Activated CD4-positive, alpha-beta T cell treated with anti-CD3 and anti-CD28 coated beads for 24 hours (primary cell): ENCODE measurements at regions not wholly inside any gene's neighbourhood (a gene's known extent, or its start where the extent isn't known, plus 50 kb on each side); places are given as distances from the start of the nearest gene placed in this dataset.
"Not testable (repeated sequence)": the region's sequence is repeated elsewhere in the genome, so short reads cannot be mapped to it uniquely, and the experiment has no call there.

Experiments
- DNase-seq, 2 donors: peaks; one replicate each; pipeline ENCODE4 v3.0.0-alpha.2; 2020; ENCODE audit warnings: low read depth in 2 of 2

DNA sequence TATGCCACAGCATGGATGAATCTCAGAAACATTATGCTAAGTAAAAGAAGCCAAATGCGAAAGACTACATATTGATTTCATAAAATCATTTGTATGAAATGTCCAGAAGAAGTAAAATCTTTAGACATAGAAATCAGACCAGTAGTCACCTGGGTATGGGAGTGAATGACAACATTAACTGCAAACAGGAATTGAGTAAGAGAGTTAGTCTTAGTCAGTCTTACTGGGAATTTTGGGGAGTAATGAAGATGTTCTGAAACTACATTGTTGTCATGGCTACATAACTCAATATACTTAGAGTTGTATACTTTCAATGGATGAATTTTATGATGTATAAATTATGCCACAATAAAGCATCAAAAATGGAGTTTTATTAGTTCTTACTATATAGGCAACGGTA, 107.8 kb upstream of the CHORDC1 start:
- DNase-seq = no peak

DNA sequence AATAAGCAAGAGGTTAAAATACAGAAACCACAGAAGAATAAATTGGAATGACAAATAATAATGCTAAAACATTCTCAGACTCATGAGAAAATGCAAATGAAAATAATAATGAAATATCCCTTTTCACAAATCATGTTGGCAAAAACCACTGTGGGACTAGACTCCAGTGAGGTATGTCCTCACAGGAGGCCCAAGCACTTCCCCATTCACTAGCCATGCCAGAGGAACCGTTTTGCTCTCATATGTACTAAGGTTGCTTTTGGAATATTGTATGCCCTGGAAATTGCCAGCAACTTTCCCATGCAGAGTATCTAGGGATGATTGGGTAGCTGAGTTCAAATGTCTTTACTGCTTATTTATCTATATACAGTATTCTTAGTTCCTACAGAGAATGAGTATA, 106.2 kb upstream of the CHORDC1 start:
- no peak for DNase-seq

DNA sequence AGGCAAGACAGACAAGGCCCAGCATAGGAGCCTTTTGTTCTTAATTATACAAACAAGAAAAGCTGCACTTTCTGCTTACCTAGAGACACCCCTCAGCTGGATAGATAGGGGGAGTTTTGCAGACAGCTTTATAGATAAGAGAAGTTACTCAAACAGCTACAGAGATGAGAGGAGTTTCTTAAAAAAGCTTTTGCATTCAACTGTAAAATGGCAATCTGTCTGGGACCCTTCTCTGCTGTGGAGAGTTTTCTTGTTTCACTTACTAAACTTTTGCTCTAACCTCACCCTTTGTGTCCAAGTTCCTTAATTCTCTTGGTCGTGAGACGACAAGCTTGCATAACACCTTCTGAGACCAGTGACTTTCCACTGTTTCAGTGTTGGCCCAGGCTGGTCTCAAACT, 103.8 kb upstream of the CHORDC1 start:
- DNase-seq = no peak

DNA sequence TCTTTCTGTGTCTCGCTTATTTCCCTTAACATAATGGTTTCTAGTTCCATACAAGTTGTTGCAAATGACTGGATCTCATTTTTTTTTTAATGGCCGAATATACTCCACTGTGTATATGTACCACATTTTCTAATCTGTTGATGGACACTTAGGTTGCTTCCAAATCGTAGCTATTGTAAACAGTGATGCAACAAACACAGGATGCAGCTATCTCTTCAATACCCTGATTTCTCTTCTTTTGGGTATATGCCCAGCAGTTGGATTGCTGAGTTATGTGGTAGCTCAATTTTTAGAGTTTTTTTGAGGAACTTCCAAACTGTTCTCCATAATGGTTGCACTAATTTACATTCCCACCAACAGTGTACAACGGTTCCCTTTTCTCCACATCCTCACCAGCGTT, 100.4 kb upstream of the CHORDC1 start:
- DNase-seq = no peak

DNA sequence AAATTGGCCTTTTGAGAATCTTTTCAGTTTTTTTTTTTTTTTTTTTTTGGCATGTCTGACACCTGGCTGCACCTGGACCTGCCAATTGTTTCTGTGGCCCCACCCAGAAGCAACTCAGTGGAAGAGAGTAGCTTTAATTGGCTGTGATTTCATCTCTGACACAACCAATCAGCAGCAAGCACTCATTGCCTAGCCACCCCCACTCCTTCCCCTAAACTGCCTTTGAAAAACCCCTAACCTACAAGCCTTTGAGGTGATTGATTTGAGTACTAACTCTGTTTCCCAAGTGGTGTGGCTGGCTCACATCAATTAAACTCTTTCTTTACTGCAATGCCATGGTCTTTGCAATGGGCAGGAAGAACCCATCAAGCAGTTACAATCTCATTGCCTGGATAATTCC, 98.2 kb upstream of the CHORDC1 start:
- DNase-seq = no peak

DNA sequence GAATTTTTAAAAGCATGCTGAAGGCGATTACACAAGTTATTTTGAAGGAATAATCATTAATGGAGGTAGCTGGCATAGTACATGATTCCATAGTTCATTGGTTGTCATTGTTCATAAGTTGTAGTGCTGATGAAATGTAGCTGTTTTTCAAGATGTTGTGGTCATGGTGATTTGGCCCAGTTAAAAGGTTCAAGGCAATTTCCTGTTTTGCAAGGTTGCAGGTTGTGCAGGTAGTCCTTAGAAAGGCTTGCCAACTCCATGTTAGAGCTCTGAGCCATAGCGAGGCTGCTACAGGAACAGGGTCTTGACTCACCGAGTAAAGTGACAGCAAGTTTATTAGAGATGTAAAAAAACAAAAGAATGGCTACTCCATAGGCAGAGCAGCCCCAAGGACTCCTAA, 95.8 kb upstream of the CHORDC1 start:
- no peak for DNase-seq

DNA sequence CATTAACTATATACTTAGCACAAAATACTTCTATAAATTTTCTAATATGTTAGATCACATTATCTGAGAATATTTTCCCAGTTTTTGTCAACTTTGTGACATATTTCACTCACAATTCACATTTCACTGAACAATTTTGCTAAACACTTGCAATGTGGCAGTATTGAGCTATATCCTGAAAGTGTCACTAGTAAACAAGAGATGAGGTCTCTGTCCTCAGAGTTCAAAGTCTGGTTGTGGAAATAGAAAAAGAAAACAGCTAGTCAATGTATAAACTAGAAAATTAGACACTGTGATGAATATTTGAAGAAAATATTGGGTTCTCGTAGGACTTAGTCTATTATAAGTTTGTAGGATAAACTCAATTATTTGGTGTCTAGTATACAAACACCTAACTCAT, 87.4 kb upstream of the CHORDC1 start:
- DNase-seq = no peak

DNA sequence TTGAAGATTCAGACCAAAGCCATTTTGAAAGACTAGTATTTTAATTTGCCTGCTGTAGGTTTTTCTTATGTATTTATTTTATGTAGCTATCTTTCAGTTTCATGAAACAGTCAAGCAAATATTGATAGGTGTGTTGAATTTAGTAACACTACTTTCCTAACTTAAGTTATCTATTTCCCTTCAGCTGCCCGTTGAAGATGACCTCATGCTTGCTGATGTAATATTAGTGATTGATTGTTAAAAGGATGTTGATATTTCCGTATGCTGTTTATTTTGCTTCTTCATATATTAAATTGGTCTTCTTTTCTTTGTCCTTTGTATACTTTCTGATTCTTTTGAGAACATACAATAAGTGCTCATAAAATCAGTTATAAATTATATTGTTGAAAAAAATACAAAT, 86.8 kb upstream of the CHORDC1 start:
- no peak for DNase-seq

DNA sequence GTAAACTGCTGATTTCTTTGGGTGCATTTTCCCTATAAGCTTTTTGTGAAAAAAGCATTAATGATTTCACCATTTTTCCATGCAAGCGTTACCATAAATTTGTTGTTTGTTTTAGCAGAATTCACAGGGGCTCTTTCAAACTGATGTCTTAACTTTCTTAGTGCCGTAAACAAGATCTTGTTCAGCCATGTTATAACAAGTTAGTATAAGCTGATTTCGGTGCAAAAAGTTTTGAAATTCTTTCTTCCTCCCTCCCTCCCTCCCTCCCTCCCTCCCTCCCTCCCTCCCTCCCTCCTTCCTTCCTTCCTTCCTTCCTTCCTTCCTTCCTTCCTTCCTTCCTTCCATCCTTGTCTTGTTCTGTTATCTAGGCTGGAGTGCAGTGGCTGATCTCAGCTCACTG, 71.7 kb upstream of the CHORDC1 start:
- DNase-seq = no peak

DNA sequence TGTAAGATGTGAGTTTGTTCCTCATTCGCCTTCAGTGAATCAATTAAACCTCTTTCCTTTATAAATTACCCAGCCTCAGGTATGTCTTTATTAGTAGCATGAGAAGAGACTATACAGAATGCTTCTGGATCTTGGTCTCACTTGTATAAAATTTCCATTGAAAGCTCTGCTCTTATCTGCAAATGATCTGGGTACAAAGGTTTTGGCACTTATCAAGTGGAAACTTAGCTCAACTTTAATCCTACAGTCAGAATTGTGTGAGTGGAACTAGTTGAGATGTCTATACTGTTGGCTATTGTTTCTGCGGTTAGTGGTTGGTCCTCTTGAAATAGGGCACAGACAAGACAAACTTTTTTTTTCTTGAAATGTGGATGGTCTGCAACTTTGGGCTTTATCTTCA, 71.2 kb upstream of the CHORDC1 start:
- DNase-seq = no peak

DNA sequence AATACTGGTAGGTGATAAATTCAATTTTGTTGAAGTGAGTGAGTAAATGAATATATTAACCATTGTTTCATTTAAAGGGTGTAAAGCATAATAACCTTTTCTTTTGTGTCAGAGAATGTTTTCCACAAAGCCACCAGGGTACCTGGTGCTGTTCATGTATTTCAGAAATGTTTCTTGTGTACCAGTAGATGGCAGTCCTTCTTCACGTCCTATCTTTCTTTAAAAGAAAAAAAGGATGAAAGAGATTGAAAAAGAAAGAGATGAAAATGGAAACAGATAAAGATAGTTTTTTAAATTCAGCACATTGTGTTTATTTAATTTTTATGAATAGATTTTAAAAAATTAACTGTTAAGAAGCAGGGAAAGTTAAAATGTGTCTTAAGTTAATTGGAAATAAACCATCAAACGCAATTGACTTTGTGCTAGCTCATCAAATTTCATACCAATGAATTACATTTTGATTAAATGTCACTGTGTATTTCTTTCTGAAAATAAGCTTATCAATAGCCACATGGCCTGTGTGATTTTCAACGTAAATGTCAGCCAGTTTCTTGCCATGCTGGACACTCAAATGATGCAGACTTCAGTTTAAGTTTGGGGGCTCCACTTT, 65.5 kb upstream of the CHORDC1 start:
- no peak for DNase-seq

DNA sequence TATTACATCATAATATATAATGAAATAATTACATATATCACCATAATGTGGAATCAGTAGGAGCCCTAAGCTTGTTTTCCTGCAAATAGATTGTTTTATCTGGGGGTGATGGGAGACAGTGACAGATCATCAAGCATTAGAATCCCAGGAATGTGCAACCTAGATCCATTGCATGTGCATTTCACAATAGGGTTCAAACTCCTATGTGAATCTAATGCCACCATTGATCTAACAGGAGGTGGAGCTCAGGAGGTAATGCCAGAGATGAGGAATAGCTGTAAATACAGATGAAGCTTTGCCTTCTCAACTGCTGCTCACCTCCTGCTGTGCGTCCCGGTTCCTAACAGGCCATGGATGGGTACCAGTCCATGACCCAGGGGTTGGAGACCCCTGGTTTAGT, 63.8 kb upstream of the CHORDC1 start:
- DNase-seq = no peak

DNA sequence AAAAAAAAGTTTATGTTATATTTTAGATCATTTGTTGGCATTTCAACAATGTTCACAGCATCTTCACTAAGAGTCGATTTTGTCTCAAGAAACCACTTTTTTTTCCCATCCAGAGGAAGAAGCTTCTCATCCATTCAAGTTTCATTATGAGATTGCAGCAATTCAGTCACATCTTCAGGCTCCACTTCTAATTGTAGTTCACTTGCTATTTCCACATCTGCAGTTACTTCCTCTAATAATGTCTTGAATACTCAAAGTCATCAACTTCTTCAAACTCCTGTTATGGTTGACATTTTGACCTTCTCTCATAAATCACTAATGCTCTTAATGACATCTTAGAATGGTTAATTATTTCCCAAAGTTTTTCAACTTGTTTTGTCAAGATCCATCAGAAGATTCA, 61.3 kb upstream of the CHORDC1 start:
- DNase-seq = no peak

DNA sequence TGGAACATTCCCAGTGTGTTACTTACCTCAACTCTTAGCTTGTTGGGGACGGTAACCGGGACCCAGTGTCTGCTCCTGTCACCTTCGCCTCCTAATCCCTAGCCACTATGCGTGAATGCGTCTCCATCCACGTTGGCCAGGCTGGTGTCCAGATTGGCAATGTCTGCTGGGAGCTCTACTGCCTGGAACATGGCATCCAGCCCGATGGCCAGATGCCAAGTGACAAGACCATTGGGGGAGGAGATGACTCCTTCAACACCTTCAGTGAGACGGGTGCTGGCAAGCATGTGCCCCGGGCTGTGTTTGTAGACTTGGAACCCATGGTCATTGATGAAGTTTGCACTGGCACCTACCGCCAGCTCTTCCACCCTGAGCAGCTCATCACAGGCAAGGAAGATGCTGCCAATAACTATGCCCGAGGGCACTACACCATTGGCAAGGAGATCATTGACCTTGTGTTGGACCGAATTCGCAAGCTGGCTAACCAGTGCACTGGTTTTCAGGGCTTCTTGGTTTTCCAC, 59.8 kb upstream of the CHORDC1 start:
- DNase-seq = not testable (repeated sequence)

DNA sequence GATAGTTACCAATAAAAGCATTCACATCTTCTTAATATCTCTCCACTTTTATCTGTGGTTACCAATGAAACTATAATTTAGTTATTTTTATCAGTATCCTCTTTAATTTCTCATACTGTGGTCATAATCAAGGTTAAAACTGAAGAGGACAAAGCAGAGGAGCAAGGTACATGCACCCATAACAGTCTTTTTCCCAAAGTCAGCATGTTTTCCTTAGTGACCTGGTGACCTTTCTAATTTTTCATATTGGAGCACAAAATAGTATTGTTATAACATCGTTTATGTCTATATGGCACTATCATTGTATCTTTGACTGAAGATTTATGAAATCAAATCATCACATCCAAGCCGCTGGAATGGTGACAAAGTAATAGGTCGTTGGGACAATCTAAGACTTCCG, 51.5 kb upstream of the CHORDC1 start:
- DNase-seq = no peak
